HL-60 (cell line): ENCODE measurements at regions not wholly inside any gene's neighbourhood (a gene's known extent, or its start where the extent isn't known, plus 50 kb on each side); places are given as distances from the start of the nearest gene placed in this dataset.

Experiments
- DNase-seq, 2 experiments: peaks; one replicate each; pipeline ENCODE4 v3.0.0-alpha.2; 2010 to 2020; ENCODE audit warnings: low read depth in 1 of 2, low spot score in 1 of 2
- H3K27ac ChIP-seq: fragments of 250-450 bp; sonication (Bioruptor Pico); replicated peaks from 2 replicates; pipeline ENCODE4 v1.5.1; 2020; ENCODE audit warnings: mild to moderate bottlenecking, moderate library complexity
- H3K27me3 ChIP-seq: fragments of 250-450 bp; sonication (Bioruptor Pico); 2 replicates; pipeline ENCODE4 v1.5.1; 2021; ENCODE audit warnings: mild to moderate bottlenecking, moderate library complexity; ENCODE audit not compliant: insufficient read depth, poor library complexity, severe bottlenecking
- H3K4me3 ChIP-seq: replicated peaks from 2 replicates; pipeline ENCODE4 v1.5.1; 2011; ENCODE audit warnings: mild to moderate bottlenecking, control low read depth, low read length; ENCODE audit not compliant: insufficient read depth
- GABPA ChIP-seq: IDR thresholded peaks from 2 replicates; pipeline ENCODE4 v1.6.1; 2012; ENCODE audit warnings: low read depth
- POLR2AphosphoS5 ChIP-seq: IDR thresholded peaks from 2 replicates; pipeline ENCODE4 v1.6.1; 2012; ENCODE audit warnings: low read depth
- REST ChIP-seq: IDR thresholded peaks from 2 replicates; pipeline ENCODE4 v1.6.1; 2012; ENCODE audit warnings: low read depth; ENCODE audit not compliant: insufficient replicate concordance
- SPI1 ChIP-seq: IDR thresholded peaks from 2 replicates; pipeline ENCODE4 v1.6.1; 2012; ENCODE audit warnings: low read depth, mild to moderate bottlenecking, borderline replicate concordance
- TF ChIP-seq, protein P1 (sequence below): IDR thresholded peaks from one replicate; pipeline ENCODE4 v1.5.1; 2011; ENCODE audit warnings: low read length, control low read depth, inconsistent platforms; ENCODE audit not compliant: insufficient read depth

DNA sequence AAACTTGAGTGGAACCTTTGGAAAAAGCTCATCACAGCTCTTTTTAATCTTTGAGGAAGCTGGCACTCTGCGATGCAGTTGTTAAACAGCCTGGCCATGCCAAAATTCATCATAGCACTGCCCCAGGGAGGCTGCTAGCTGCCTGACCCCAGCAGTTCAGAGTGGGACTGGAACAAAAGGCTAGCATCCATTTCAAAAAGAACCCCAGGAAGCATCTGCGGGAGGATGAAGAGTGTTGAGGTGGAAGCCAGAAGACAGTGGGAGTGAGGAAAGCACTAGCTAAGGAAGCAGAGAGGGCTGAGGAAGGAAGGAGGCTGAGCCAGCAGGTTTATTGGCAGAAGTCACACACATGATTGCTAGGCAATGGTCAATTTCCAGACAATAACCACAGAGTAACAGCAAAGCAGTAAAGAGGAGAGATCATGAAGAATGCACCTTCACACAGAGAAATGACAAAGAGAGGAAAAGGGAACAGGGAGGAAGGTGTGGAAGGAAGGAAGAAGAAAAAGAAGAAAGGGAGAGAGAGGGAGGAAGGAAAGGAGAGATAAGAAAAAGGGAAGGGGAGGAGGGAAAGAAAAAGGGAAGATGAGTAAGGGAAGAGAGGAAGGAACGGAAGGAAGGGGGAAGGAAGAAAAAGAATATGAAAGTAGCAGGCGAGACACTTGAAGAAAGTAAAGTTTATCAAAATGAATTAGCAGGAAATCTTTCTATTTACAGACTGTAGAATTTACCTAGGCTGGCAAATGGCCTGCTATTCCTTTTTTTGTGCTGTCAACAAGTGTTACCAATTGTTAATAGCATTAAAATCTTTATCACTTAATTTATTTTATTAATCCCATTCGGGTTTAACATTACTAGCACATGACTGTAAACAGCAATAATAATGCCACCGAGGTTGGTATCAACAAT, 270.0 kb upstream of the PSMD7 start:
- Histone ChIP-seq H3K4me3 (no peak overlapping the region), H3K27ac (no peak overlapping the region), H3K27me3 (no peaks in the 10 kb centered on the region)
- TF ChIP-seq REST: no peak
- no peak for TF ChIP-seq POLR2AphosphoS5
- TF ChIP-seq, protein P1, sequence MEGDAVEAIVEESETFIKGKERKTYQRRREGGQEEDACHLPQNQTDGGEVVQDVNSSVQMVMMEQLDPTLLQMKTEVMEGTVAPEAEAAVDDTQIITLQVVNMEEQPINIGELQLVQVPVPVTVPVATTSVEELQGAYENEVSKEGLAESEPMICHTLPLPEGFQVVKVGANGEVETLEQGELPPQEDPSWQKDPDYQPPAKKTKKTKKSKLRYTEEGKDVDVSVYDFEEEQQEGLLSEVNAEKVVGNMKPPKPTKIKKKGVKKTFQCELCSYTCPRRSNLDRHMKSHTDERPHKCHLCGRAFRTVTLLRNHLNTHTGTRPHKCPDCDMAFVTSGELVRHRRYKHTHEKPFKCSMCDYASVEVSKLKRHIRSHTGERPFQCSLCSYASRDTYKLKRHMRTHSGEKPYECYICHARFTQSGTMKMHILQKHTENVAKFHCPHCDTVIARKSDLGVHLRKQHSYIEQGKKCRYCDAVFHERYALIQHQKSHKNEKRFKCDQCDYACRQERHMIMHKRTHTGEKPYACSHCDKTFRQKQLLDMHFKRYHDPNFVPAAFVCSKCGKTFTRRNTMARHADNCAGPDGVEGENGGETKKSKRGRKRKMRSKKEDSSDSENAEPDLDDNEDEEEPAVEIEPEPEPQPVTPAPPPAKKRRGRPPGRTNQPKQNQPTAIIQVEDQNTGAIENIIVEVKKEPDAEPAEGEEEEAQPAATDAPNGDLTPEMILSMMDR: no peak
- no peak for TF ChIP-seq GABPA
- TF ChIP-seq SPI1: no peak
- no peak for DNase-seq

DNA sequence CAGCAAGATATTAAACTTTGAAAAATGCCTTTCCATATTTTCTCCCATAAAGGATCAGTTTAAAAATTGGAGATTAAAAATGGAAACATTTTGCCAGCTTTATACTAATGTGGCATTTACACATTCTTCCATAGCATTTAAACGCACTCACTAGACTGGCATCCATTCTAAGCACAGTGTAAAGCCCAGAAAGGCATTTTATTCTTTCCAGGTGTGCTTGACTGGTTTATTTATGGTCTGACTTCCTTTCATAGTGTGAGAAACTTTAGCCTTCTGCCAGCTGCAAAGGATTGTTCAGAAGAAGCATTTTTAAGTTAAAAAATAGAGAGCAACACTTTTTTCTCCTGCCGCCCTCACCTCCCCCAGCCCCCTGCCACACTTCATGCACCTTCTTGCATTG, 271.7 kb upstream of the PSMD7 start:
- TF ChIP-seq GABPA (no peak), POLR2AphosphoS5 (no peak), REST (no peak), SPI1 (no peak)
- TF ChIP-seq, protein P1: no peak
- Histone ChIP-seq H3K27ac (no peak overlapping the region), H3K4me3 (no peak overlapping the region), H3K27me3 (no peaks in the 10 kb centered on the region)
- no peak for DNase-seq

- H3K4me3 ChIP-seq: no peak overlapping the region
- no peak for DNase-seq
- no peak for TF ChIP-seq POLR2AphosphoS5
- no peak for TF ChIP-seq GABPA
- no peak for TF ChIP-seq REST
- TF ChIP-seq, protein P1: no peak
- TF ChIP-seq SPI1: no peak
- no peak overlapping the region for H3K27ac ChIP-seq
- H3K27me3 ChIP-seq: no peaks in the 10 kb centered on the region
Observed at GRCh38 chr16:74020095-74020670, 276.4 kb upstream of the PSMD7 start.
